GM20000 (cell line): ENCODE measurements at regions not wholly inside any gene's neighbourhood (a gene's known extent, or its start where the extent isn't known, plus 50 kb on each side); places are given as distances from the start of the nearest gene placed in this dataset.
"Not testable (repeated sequence)": the region's sequence is repeated elsewhere in the genome, so short reads cannot be mapped to it uniquely, and the experiment has no call there.

Source experiments
- DNase-seq: peaks from one replicate; pipeline ENCODE4 v3.0.0; 2012; ENCODE audit warnings: low spot score
- CTCF ChIP-seq: IDR thresholded peaks from 2 replicates; pipeline ENCODE4 v1.5.1; 2012; ENCODE audit warnings: mild to moderate bottlenecking, control low read depth; ENCODE audit errors: extremely low read depth, missing control alignments

- TF ChIP-seq CTCF, result no peak
- no peak for DNase-seq
Measured at GRCh38 chr3:3301476-3301875, 122.0 kb upstream of the CRBN start.

GRCh38 chr3:3296979-3297381 lies 117.5 kb upstream of the CRBN start:
- TF ChIP-seq CTCF, result no peak
- DNase-seq, result no peak

- no peak for DNase-seq
- no peak for TF ChIP-seq CTCF
Measured at GRCh38 chr3:3295586-3295985, 116.1 kb upstream of the CRBN start.

GRCh38 chr3:3291756-3292283 lies 112.3 kb upstream of the CRBN start:
- DNase-seq, result not testable (repeated sequence)

GRCh38 chr3:3288255-3288654 lies 108.8 kb upstream of the CRBN start:
- no peak for TF ChIP-seq CTCF
- no peak for DNase-seq

- no peak for TF ChIP-seq CTCF
Measured at GRCh38 chr3:3286014-3286413, 106.5 kb upstream of the CRBN start.

GRCh38 chr3:3281024-3281423 lies 101.5 kb upstream of the CRBN start:
- no peak for DNase-seq
- TF ChIP-seq CTCF, result no peak

More at GRCh38 chr3:3286014-3286413, 106.5 kb upstream of the CRBN start:
- no peak for DNase-seq

GRCh38 chr3:3280396-3280795 lies 100.9 kb upstream of the CRBN start:
- DNase-seq, result no peak
- no peak for TF ChIP-seq CTCF
